Endothelial cell of umbilical vein (primary cell): ENCODE measurements at regions not wholly inside any gene's neighbourhood (a gene's known extent, or its start where the extent isn't known, plus 50 kb on each side); places are given as distances from the start of the nearest gene placed in this dataset.

Experiments used
- BruUV-seq: library from RNA; stranded (reverse); fragments of 400-500 nt; replicated peaks from 2 replicates; lab custom pipeline; 2021; lab: Mats Ljungman, UMichigan
- CTCF ChIA-PET: fragments of 300-600, 350-600 bp; sonication (Branson Sonifier 250); formaldehyde crosslinking; loops from one replicate; lab custom pipeline; 2021; ENCODE audit warnings: antibody characterized with exemption, inconsistent platforms; lab: Charles Lee
- POLR2A ChIA-PET: fragments of 300-600, 350-600 bp; sonication (Branson Sonifier 250); formaldehyde crosslinking; loops from one replicate; lab custom pipeline; 2021; ENCODE audit warnings: antibody characterized with exemption, inconsistent platforms; lab: Charles Lee
- DNase-seq: peaks from one replicate; pipeline ENCODE4 v3.0.0-alpha.2; 2011; ENCODE audit warnings: low read depth, low spot score
- FAIRE-seq: peaks from 2 replicates; lab custom pipeline; 2011; peaks lifted over from hg19 to GRCh38; lab: Jason Lieb, UNC
- H2AFZ ChIP-seq: 2 replicates; pipeline ENCODE4 v1.6.0; 2012; ENCODE audit warnings: low read depth, low read length, control low read depth, inconsistent platforms
- H3K27ac ChIP-seq: 2 replicates; pipeline ENCODE4 v1.5.1; 2011; ENCODE audit warnings: low read depth, mild to moderate bottlenecking, control low read depth, low read length, moderate library complexity; ENCODE audit not compliant: insufficient read depth
- H3K27me3 ChIP-seq, 2 experiments: 2 replicates each; pipeline versions ENCODE4 v1.6.0 to v1.6.1; 2011; ENCODE audit warnings: low read length in 2 of 2, mixed read lengths in 1 of 2; ENCODE audit not compliant: control insufficient read depth in 2 of 2, insufficient read depth in 2 of 2
- H3K36me3 ChIP-seq, 2 experiments: 2 replicates in 1 of 2; 3 replicates in 1 of 2; pipeline ENCODE4 v1.5.1; 2011; ENCODE audit warnings: low read length in 2 of 2, mild to moderate bottlenecking in 1 of 2, moderate library complexity in 1 of 2; ENCODE audit not compliant: control insufficient read depth in 2 of 2, insufficient read depth in 2 of 2; ENCODE audit errors: extremely low read depth in 1 of 2
- H3K4me1 ChIP-seq: 3 replicates; pipeline ENCODE4 v1.5.1; 2011; ENCODE audit warnings: mild to moderate bottlenecking, low read length; ENCODE audit not compliant: control insufficient read depth, insufficient read depth; ENCODE audit errors: extremely low read depth
- H3K4me2 ChIP-seq: 2 replicates; pipeline ENCODE4 v1.6.1; 2011; ENCODE audit warnings: low read length, control low read depth, mixed read lengths; ENCODE audit not compliant: insufficient read depth
- H3K4me3 ChIP-seq, 3 experiments: fragments of 200-600 bp in 1 of 3; sonication (generic), shearing (Covaris generic) in 1 of 3; replicated peaks in 1 of 3; 2 replicates each; pipeline ENCODE4 v1.5.1; 2011 to 2016; ENCODE audit warnings: control low read depth in 3 of 3, low read length in 3 of 3, mild to moderate bottlenecking in 2 of 3, inconsistent platforms in 1 of 3, low read depth in 1 of 3, moderate library complexity in 1 of 3; ENCODE audit not compliant: insufficient read depth in 1 of 3
- H3K79me2 ChIP-seq: 2 replicates; pipeline ENCODE4 v1.6.0; 2012; ENCODE audit warnings: low read length, inconsistent platforms; ENCODE audit not compliant: control insufficient read depth, insufficient read depth
- H3K9ac ChIP-seq: replicated peaks from 2 replicates; pipeline ENCODE3; 2011; ENCODE audit warnings: low read length, control low read depth; ENCODE audit not compliant: insufficient read depth; ENCODE audit errors: extremely low read depth
- H3K9me1 ChIP-seq: replicated peaks from 3 replicates; pipeline ENCODE4 v1.6.0; 2011; ENCODE audit warnings: mild to moderate bottlenecking, low read length; ENCODE audit not compliant: control insufficient read depth, insufficient read depth; ENCODE audit errors: extremely low read depth
- H3K9me3 ChIP-seq: replicated peaks from 2 replicates; pipeline ENCODE4 v1.5.1; 2012; ENCODE audit warnings: low read length, inconsistent platforms; ENCODE audit not compliant: control insufficient read depth, insufficient read depth
- H4K20me1 ChIP-seq: replicated peaks from 2 replicates; pipeline ENCODE3; 2011; ENCODE audit warnings: mild to moderate bottlenecking, low read length; ENCODE audit not compliant: control insufficient read depth, insufficient read depth; ENCODE audit errors: extremely low read depth
- EZH2 ChIP-seq: IDR thresholded peaks from 2 replicates; pipeline ENCODE4 v1.6.1; 2012; ENCODE audit warnings: borderline replicate concordance, low read depth, mild to moderate bottlenecking, moderate library complexity, low read length, inconsistent platforms; ENCODE audit not compliant: severe bottlenecking
- GATA2 ChIP-seq: IDR thresholded peaks from 2 replicates; pipeline ENCODE4 v1.7.0; 2011; ENCODE audit warnings: low read depth, mild to moderate bottlenecking, moderate library complexity, mixed read lengths, low read length; ENCODE audit not compliant: insufficient read length, insufficient read depth
- JUN ChIP-seq: IDR thresholded peaks from 2 replicates; pipeline ENCODE4 v1.6.1; 2011; ENCODE audit warnings: borderline replicate concordance, low read depth; ENCODE audit not compliant: insufficient read length, insufficient read depth
- dilution Hi-C: fragments of 300-500 bp; cut with MboI; formaldehyde crosslinking; loops from one replicate; pipeline ENCODE4 v1.15.0; 2019; ENCODE audit warnings: low sequenced_read_pairs; ENCODE audit not compliant: extremely low pct_ligation_motif_present
- intact Hi-C: fragments of 100-400 bp; cut with micrococcal nuclease; formaldehyde crosslinking; loops from one replicate; pipeline ENCODE4 v1.10.0; 2022
- TF ChIP-seq, protein P1 (sequence below), 2 donors: IDR thresholded peaks; 1 replicate in 1 of 2; 2 replicates in 1 of 2; pipeline ENCODE4 v1.5.1; 2011; ENCODE audit warnings: low read length in 2 of 2, mild to moderate bottlenecking in 2 of 2, moderate library complexity in 2 of 2, control low read depth in 1 of 2, inconsistent platforms in 1 of 2, low read depth in 1 of 2; ENCODE audit not compliant: insufficient read depth in 1 of 2; ENCODE audit errors: extremely low read depth in 1 of 2

DNA sequence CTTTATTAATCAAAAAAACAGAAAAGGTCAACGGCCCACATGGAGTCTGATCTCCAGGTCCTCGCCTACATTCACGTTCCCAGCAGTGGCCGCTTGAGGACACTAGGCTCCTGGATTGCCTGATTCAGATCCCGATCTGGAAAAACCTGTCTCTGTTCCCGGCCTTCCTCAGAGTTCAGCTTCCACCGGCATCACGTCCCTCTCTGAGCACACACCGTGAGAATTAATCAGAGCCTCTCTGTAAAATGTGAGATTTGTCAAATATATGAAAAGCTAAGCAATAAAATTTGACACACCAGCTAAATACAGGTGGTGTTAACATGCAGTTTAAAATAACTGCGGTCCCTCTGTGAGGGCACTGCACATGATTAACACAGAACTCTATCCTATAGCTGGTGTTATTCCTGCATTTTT, 122.8 kb upstream of the COL21A1 start:
- H3K27ac ChIP-seq: peak overlapping the region; percentile 99
- FAIRE-seq: no peak

DNA sequence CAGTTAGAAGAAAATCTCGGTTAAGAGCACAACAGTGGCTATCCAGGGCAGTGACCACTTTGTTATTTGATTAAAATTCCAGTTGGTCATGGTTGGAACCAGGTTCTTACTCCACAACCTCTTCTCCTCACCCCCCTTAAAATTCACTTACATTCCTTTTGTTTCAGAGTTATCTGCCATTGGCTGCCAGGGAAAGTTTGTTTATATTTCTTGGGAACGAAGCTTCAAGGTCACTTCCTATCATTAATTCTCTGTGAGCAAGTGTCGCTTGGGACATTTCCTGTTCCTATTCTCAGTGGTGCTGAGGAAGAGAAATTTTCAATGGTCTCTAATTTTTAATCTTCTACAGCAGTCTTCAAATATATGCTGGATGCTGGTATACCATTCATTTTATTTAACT, 121.1 kb upstream of the COL21A1 start:
- Histone ChIP-seq H3K4me3 (no peak overlapping the region), H3K27ac (peak overlapping the region; percentile 99), H3K4me1 (peaks cover 79% of the 10 kb centered on the region), H3K4me2 (peak overlapping the region; percentile 94), H2AFZ (no peak overlapping the region), H3K36me3 (no peaks in the 10 kb centered on the region), H3K9ac (peak overlapping the region; percentile 39), H3K9me1 (no peaks in the 10 kb centered on the region), H3K79me2 (no peaks in the 10 kb centered on the region), H4K20me1 (no peaks in the 10 kb centered on the region), H3K27me3 (no peaks in the 10 kb centered on the region), H3K9me3 (no peaks in the 10 kb centered on the region)
- dilution Hi-C loops: no loop called here
- peak; percentile 53 for TF ChIP-seq GATA2
- TF ChIP-seq EZH2: no peak
- BruUV-seq: no TSS peak
- peak; percentile 76 for DNase-seq
- POLR2A ChIA-PET: no interaction called here
- intact Hi-C loops: no loop called here
- FAIRE-seq: peak; percentile 57
- CTCF ChIA-PET: interaction anchor here (1.1 to 5.8 kb wide), 7 partner anchors 16 to 534 kb away, joined by 3 to 68 read pairs (median 20); no protein-coding TSS in a partner anchor

More for the DNA sequence above, 122.8 kb upstream of the COL21A1 start:
- Histone ChIP-seq H3K9ac (peak overlapping the region; percentile 87), H3K9me1 (no peaks in the 10 kb centered on the region), H3K27me3 (no peaks in the 10 kb centered on the region), H3K4me2 (peak overlapping the region; percentile 94), H4K20me1 (no peaks in the 10 kb centered on the region), H2AFZ (peak overlapping the region; percentile 73), H3K79me2 (no peaks in the 10 kb centered on the region), H3K36me3 (no peaks in the 10 kb centered on the region), H3K9me3 (no peaks in the 10 kb centered on the region), H3K4me1 (peaks cover 62% of the 10 kb centered on the region), H3K4me3 (peak overlapping the region in 1 of 3 experiments; percentile 52)
- BruUV-seq: TSS peak; percentile 77
- dilution Hi-C loops: no loop called here
- TF ChIP-seq, protein P1, sequence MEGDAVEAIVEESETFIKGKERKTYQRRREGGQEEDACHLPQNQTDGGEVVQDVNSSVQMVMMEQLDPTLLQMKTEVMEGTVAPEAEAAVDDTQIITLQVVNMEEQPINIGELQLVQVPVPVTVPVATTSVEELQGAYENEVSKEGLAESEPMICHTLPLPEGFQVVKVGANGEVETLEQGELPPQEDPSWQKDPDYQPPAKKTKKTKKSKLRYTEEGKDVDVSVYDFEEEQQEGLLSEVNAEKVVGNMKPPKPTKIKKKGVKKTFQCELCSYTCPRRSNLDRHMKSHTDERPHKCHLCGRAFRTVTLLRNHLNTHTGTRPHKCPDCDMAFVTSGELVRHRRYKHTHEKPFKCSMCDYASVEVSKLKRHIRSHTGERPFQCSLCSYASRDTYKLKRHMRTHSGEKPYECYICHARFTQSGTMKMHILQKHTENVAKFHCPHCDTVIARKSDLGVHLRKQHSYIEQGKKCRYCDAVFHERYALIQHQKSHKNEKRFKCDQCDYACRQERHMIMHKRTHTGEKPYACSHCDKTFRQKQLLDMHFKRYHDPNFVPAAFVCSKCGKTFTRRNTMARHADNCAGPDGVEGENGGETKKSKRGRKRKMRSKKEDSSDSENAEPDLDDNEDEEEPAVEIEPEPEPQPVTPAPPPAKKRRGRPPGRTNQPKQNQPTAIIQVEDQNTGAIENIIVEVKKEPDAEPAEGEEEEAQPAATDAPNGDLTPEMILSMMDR (IDR thresholded peaks at IDR 0.05; ENCODE audit: extremely low read depth in 1 of 2, insufficient read depth in 1 of 2, low read depth in 1 of 2, low read length in 2 of 2): peak; percentile 61 to 68
- no peak for TF ChIP-seq JUN
- intact Hi-C loops: loop anchor here (1.0 to 5.0 kb wide), 6 partner anchors 8 to 179 kb away; no protein-coding TSS in a partner anchor
- DNase-seq: peak; percentile 84
- ChIA-PET CTCF (interaction anchor here (0.6 to 5.8 kb wide), 31 partner anchors 9 to 228 kb away, joined by 3 to 68 read pairs (median 4); no protein-coding TSS in a partner anchor), POLR2A (interaction anchor here (1.1 kb wide), 2 partner anchors 8 to 481 kb away, joined by 3 to 5 read pairs; no protein-coding TSS in a partner anchor)
